ENCODE measurements at regions not wholly inside any gene's neighbourhood (a gene's known extent, or its start where the extent isn't known, plus 50 kb on each side); places are given as distances from the start of the nearest gene placed in this dataset.

- H3K36me3 ChIP-seq: no peaks in the 10 kb centered on the region
- H3K27me3 ChIP-seq: no peaks in the 10 kb centered on the region
- no peak for DNase-seq
- no peak overlapping the region for H3K27ac ChIP-seq
- H3K4me3 ChIP-seq: no peak overlapping the region
- no peak for TF ChIP-seq POLR2A (IDR thresholded peaks at IDR 0.05)
- TF ChIP-seq POLR2AphosphoS5 (IDR thresholded peaks at IDR 0.05): no peak
- TF ChIP-seq EP300 (IDR thresholded peaks at IDR 0.05): no peak
- no peak for TF ChIP-seq CTCF (IDR thresholded peaks at IDR 0.05)
- WGBS, 2 donors: 89 to 94% methylated on average over 1 of the region's 1 CpG
- no peaks in the 10 kb centered on the region for H3K9me3 ChIP-seq
- H3K4me1 ChIP-seq: no peaks in the 10 kb centered on the region
- intact Hi-C loops (cut with DNase I): no loop called here
These were observed 1714.1 kb downstream of the EFNA5 start for GRCh38 chr5:105956456-105957196.

- Histone ChIP-seq H3K9me3 (no peaks in the 10 kb centered on the region), H3K4me1 (no peaks in the 10 kb centered on the region), H3K4me3 (no peak overlapping the region), H3K36me3 (no peaks in the 10 kb centered on the region), H3K27ac (no peak overlapping the region), H3K27me3 (no peaks in the 10 kb centered on the region)
- WGBS, 2 donors: 66 to 72% methylated on average over 3 of the region's 3 CpGs
- TF ChIP-seq EP300 (IDR thresholded peaks at IDR 0.05) (no peak), POLR2AphosphoS5 (IDR thresholded peaks at IDR 0.05) (no peak), CTCF (IDR thresholded peaks at IDR 0.05) (no peak), POLR2A (IDR thresholded peaks at IDR 0.05) (no peak)
- no peak for DNase-seq
- intact Hi-C loops (cut with DNase I): no loop called here
These were observed 1716.4 kb downstream of the EFNA5 start for GRCh38 chr5:105954341-105954740.

GRCh38 chr5:105953616-105954015 is 1717.1 kb downstream of the EFNA5 start:
- no peak for TF ChIP-seq CTCF (IDR thresholded peaks at IDR 0.05)
- TF ChIP-seq EP300 (IDR thresholded peaks at IDR 0.05): no peak
- no peak for TF ChIP-seq POLR2A (IDR thresholded peaks at IDR 0.05)
- no peak for TF ChIP-seq POLR2AphosphoS5 (IDR thresholded peaks at IDR 0.05)
- no peak overlapping the region for H3K4me3 ChIP-seq
- WGBS, 2 donors: 81 to 90% methylated on average over 3 of the region's 3 CpGs
- no peaks in the 10 kb centered on the region for H3K4me1 ChIP-seq
- no peaks in the 10 kb centered on the region for H3K27me3 ChIP-seq
- H3K9me3 ChIP-seq: no peaks in the 10 kb centered on the region
- intact Hi-C loops (cut with DNase I): no loop called here
- no peak overlapping the region for H3K27ac ChIP-seq
- DNase-seq: no peak
- H3K36me3 ChIP-seq: no peaks in the 10 kb centered on the region

- TF ChIP-seq POLR2AphosphoS5 (IDR thresholded peaks at IDR 0.05) (no peak), POLR2A (IDR thresholded peaks at IDR 0.05) (no peak), EP300 (IDR thresholded peaks at IDR 0.05) (no peak), CTCF (IDR thresholded peaks at IDR 0.05) (no peak)
- intact Hi-C loops (cut with DNase I): no loop called here
- H3K4me1 ChIP-seq: no peaks in the 10 kb centered on the region
- no peaks in the 10 kb centered on the region for H3K36me3 ChIP-seq
- no peak overlapping the region for H3K4me3 ChIP-seq
- H3K9me3 ChIP-seq: no peaks in the 10 kb centered on the region
- H3K27ac ChIP-seq: no peak overlapping the region
- 51 to 80% methylated on average over 3 of the region's 3 CpGs for WGBS, 2 donors
- no peak for DNase-seq
- no peaks in the 10 kb centered on the region for H3K27me3 ChIP-seq
These were observed 1717.9 kb downstream of the EFNA5 start for GRCh38 chr5:105952875-105953274.

GRCh38 chr5:105947461-105947860 is 1723.3 kb downstream of the EFNA5 start:
- Histone ChIP-seq H3K27me3 (no peaks in the 10 kb centered on the region), H3K4me3 (no peak overlapping the region), H3K36me3 (no peaks in the 10 kb centered on the region), H3K4me1 (no peaks in the 10 kb centered on the region), H3K27ac (no peak overlapping the region), H3K9me3 (no peaks in the 10 kb centered on the region)
- intact Hi-C loops (cut with DNase I): no loop called here
- whole genome bisulfite sequencing, 2 donors: 81 to 85% methylated on average over 2 of the region's 2 CpGs
- no peak for DNase-seq
- TF ChIP-seq CTCF (IDR thresholded peaks at IDR 0.05) (no peak), POLR2AphosphoS5 (IDR thresholded peaks at IDR 0.05) (no peak), POLR2A (IDR thresholded peaks at IDR 0.05) (no peak), EP300 (IDR thresholded peaks at IDR 0.05) (no peak)

Data from sigmoid colon (tissue), 6 donors.